GM12878 (cell line): ENCODE measurements at regions not wholly inside any gene's neighbourhood (a gene's known extent, or its start where the extent isn't known, plus 50 kb on each side); places are given as distances from the start of the nearest gene placed in this dataset.

Experiments used
- BACH1 ChIP-seq: fragments of 450-650 bp; IDR thresholded peaks from 2 replicates; pipeline ENCODE4 v1.6.1; 2017; ENCODE audit warnings: mild to moderate bottlenecking, borderline replicate concordance
- CBX5 ChIP-seq: sonication (generic); IDR thresholded peaks from 2 replicates; pipeline ENCODE4 v1.6.1; 2016; ENCODE audit warnings: low read depth, moderate library complexity, mild to moderate bottlenecking, inconsistent platforms
- CUX1 ChIP-seq: IDR thresholded peaks from 2 replicates; pipeline ENCODE4 v1.6.1; 2012; ENCODE audit warnings: improper control_type of control experiment, low read depth, low read length; ENCODE audit not compliant: insufficient replicate concordance
- EED ChIP-seq: sonication (generic); IDR thresholded peaks from 2 replicates; pipeline ENCODE4 v1.6.1; 2016; ENCODE audit warnings: antibody characterized with exemption, low read depth
- LARP7 ChIP-seq: fragments of 450-650 bp; IDR thresholded peaks from 2 replicates; pipeline ENCODE4 v1.6.1; 2017; ENCODE audit warnings: mild to moderate bottlenecking
- MEF2A ChIP-seq: IDR thresholded peaks from 2 replicates; pipeline ENCODE4 v1.6.1; 2011; ENCODE audit warnings: low read depth, mild to moderate bottlenecking, low read length, moderate library complexity; ENCODE audit not compliant: insufficient read depth
- NFYB ChIP-seq: IDR thresholded peaks from 2 replicates; pipeline ENCODE4 v1.6.1; 2011; ENCODE audit warnings: low read depth, mild to moderate bottlenecking, low read length, improper control_type of control experiment, moderate library complexity; ENCODE audit not compliant: insufficient read depth
- NR2F1 ChIP-seq: fragments of 450-650 bp; conservative IDR thresholded peaks from 2 replicates; pipeline ENCODE4 v1.6.1; 2017; ENCODE audit warnings: mild to moderate bottlenecking
- POLR2AphosphoS2 ChIP-seq: IDR thresholded peaks from 2 replicates; pipeline ENCODE4 v1.6.1; 2011; ENCODE audit warnings: low read depth, mild to moderate bottlenecking, low read length, improper control_type of control experiment, moderate library complexity
- RAD21 ChIP-seq: IDR thresholded peaks from 2 replicates; pipeline ENCODE4 v1.6.1; 2011; ENCODE audit warnings: mild to moderate bottlenecking, low read depth, low read length, moderate library complexity; ENCODE audit not compliant: insufficient read depth
- RELB ChIP-seq: fragments of 450-650 bp; IDR thresholded peaks from 2 replicates; pipeline ENCODE4 v1.6.1; 2017; ENCODE audit warnings: low read depth, mild to moderate bottlenecking, moderate library complexity
- TCF3 ChIP-seq: IDR thresholded peaks from 2 replicates; pipeline ENCODE4 v1.6.1; 2012; ENCODE audit warnings: low read depth, mild to moderate bottlenecking, low read length, borderline replicate concordance; ENCODE audit not compliant: insufficient read depth
- ZBTB4 ChIP-seq: fragments of 450-650 bp; formaldehyde crosslinking; IDR thresholded peaks from 2 replicates; pipeline ENCODE4 v1.4.0; 2022; ENCODE audit warnings: mild to moderate bottlenecking, moderate library complexity
- ZBTB40 ChIP-seq: fragments of 450-650 bp; IDR thresholded peaks from 2 replicates; pipeline ENCODE4 v1.6.1; 2016; ENCODE audit warnings: mild to moderate bottlenecking, moderate library complexity, borderline replicate concordance
- ZNF207 ChIP-seq: fragments of 450-650 bp; IDR thresholded peaks from 2 replicates; pipeline ENCODE4 v1.6.1; 2014; ENCODE audit warnings: antibody characterized with exemption, mild to moderate bottlenecking, borderline replicate concordance

GRCh38 chr2:221034026-221034701 is 537.9 kb downstream of the EPHA4 start (continued):
- peak; percentile 79 for TF ChIP-seq RELB
- TF ChIP-seq LARP7 = no peak
- TF ChIP-seq BACH1 = no peak
- no peak for TF ChIP-seq NR2F1
- TF ChIP-seq TCF3 = no peak
- TF ChIP-seq RAD21 = no peak
- 0 out of 2 replicates have a peak, but pooled peaks have one; percentile 14 for TF ChIP-seq MEF2A
- TF ChIP-seq ZNF207 = no peak
- no peak for TF ChIP-seq EED
- no peak for TF ChIP-seq ZBTB4
- TF ChIP-seq NFYB = no peak
- TF ChIP-seq CBX5 = no peak
- no peak for TF ChIP-seq ZBTB40
- no peak for TF ChIP-seq CUX1
- TF ChIP-seq POLR2AphosphoS2 = no peak
